ENCODE measurements at regions not wholly inside any gene's neighbourhood (a gene's known extent, or its start where the extent isn't known, plus 50 kb on each side); places are given as distances from the start of the nearest gene placed in this dataset.

DNA sequence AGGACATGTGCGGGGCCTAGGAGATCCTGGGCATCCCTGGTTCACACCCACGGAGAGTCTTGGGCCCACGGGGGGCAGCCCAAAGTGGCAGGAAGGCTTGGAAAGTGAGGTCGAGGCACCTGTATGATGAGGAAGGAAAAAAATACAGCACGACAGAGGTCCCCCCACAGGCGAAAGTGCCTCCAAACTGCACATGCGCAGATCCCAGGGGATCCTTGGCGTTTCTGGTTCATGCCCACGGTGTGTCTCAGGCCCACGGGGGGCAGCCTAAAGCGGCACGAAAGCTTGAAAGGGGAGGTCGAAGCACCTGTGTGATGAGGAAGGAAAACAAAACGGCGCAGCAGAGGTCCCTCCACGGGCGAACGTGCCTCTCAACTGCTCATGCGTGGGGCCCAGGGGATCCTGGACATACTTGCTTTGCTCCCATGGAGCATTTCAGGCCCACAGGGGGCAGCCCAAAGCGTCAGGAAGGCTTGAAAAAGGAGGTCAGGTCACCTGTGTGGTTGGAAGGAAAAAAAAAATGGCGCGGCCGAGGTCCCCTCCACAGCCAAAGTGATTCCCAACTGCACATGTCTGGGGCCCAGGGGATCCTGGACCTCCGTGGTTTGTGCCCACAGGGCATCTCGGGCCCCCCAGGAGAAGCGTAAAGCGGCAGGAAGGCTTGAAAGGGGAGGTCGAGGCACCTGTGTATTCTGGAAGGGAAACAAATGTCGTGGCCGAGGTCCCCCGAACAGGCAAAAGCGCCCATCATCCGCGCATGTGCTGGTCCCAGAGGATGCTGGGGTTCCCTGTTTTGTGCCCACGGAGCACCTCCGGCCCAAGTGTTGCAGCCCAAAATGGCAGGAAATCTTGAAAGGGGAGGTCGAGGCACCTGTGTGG, 582.6 kb downstream of the ALG10 start:
- H3K4me1 Mint-ChIP-seq (ENCODE audit: unreplicated experiment), result no peaks in the 10 kb centered on the region
- no peak overlapping the region for H3K27ac Mint-ChIP-seq (ENCODE audit: unreplicated experiment)
- no peak for DNase-seq (ENCODE audit: extremely low spot score, unreplicated experiment)
- no peaks in the 10 kb centered on the region for H3K27me3 Mint-ChIP-seq (ENCODE audit: unreplicated experiment)
- TF ChIP-seq, protein P1, sequence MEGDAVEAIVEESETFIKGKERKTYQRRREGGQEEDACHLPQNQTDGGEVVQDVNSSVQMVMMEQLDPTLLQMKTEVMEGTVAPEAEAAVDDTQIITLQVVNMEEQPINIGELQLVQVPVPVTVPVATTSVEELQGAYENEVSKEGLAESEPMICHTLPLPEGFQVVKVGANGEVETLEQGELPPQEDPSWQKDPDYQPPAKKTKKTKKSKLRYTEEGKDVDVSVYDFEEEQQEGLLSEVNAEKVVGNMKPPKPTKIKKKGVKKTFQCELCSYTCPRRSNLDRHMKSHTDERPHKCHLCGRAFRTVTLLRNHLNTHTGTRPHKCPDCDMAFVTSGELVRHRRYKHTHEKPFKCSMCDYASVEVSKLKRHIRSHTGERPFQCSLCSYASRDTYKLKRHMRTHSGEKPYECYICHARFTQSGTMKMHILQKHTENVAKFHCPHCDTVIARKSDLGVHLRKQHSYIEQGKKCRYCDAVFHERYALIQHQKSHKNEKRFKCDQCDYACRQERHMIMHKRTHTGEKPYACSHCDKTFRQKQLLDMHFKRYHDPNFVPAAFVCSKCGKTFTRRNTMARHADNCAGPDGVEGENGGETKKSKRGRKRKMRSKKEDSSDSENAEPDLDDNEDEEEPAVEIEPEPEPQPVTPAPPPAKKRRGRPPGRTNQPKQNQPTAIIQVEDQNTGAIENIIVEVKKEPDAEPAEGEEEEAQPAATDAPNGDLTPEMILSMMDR (IDR thresholded peaks at IDR 0.05), result no peak
- H3K36me3 Mint-ChIP-seq (ENCODE audit: unreplicated experiment), result no peaks in the 10 kb centered on the region
- H3K4me3 Mint-ChIP-seq (ENCODE audit: unreplicated experiment), result no peak overlapping the region
- H3K9me3 Mint-ChIP-seq (ENCODE audit: unreplicated experiment), result peaks cover 9% of the 10 kb centered on the region

DNA sequence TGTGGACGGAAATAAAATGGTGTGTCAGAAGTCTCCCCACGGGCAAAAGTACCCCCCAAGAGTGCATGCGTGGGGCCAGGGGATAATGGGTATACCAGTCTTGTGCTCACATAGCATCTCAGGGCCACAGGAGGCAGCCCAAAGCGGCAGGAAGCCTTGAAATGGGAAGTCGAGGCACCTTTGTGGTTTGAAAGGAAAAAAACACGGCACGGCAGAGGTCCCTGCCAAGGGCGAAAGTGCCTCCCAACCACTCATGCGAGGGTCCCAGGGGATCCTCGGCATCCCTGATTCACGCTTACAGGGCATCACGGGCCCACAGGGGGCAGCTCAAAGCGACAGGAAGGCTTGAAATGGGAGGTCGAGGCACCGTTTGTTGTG, 583.2 kb downstream of the ALG10 start:
- Mint-ChIP-seq H3K4me1 (ENCODE audit: unreplicated experiment) (no peaks in the 10 kb centered on the region), H3K9me3 (ENCODE audit: unreplicated experiment) (peaks cover 9% of the 10 kb centered on the region), H3K27me3 (ENCODE audit: unreplicated experiment) (no peaks in the 10 kb centered on the region), H3K4me3 (ENCODE audit: unreplicated experiment) (no peak overlapping the region), H3K36me3 (ENCODE audit: unreplicated experiment) (no peaks in the 10 kb centered on the region), H3K27ac (ENCODE audit: unreplicated experiment) (no peak overlapping the region)
- TF ChIP-seq, protein P1 (IDR thresholded peaks at IDR 0.05), result no peak
- no peak for DNase-seq (ENCODE audit: extremely low spot score, unreplicated experiment)

- no peaks in the 10 kb centered on the region for H3K36me3 Mint-ChIP-seq (ENCODE audit: unreplicated experiment)
- peaks cover 10% of the 10 kb centered on the region for H3K9me3 Mint-ChIP-seq (ENCODE audit: unreplicated experiment)
- no peaks in the 10 kb centered on the region for H3K4me1 Mint-ChIP-seq (ENCODE audit: unreplicated experiment)
- H3K4me3 Mint-ChIP-seq (ENCODE audit: unreplicated experiment), result no peak overlapping the region
- TF ChIP-seq, protein P1 (IDR thresholded peaks at IDR 0.05), result no peak
- no peaks in the 10 kb centered on the region for H3K27me3 Mint-ChIP-seq (ENCODE audit: unreplicated experiment)
- no peak overlapping the region for H3K27ac Mint-ChIP-seq (ENCODE audit: unreplicated experiment)
- DNase-seq (ENCODE audit: extremely low spot score, unreplicated experiment), result no peak
Observed at GRCh38 chr12:34605955-34606748, 583.9 kb downstream of the ALG10 start.

DNA sequence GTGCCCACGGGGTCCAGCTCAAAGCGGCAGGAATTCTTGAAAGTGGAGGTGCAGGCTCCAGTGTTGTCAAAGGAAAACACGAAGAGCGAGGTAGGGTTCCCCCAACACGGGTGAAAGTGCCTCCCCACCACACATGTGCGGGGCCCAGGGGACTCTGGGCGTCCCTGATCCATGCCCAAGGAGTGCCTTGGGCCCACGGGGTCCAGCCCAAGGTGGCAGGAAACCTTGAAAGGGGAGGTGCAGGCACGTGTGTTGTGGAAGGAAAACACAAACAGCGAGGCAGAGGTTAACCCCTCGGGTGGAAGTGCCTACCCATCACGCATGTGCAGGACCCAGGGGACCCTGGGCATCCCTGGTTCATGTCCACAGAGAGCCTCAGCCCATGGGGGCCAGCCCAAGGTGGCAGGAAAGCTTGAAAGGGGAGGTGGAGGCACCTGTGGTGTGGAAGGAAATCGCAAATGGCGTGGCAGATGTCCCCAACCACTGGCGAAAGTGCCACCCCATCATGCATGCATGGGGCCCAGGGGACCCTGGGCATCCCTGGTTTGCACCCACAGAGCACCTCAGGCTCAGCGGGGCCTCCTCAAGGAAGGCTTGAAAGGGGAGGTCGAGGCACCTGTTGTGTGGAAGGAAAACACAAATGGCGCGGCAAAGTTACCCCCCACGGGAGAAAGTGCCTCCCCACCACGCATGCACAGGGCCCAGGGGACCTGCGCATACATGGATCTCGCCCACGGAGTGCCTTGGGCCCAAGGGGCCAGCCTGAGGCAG, 584.6 kb downstream of the ALG10 start:
- no peak for DNase-seq (ENCODE audit: extremely low spot score, unreplicated experiment)
- no peaks in the 10 kb centered on the region for H3K27me3 Mint-ChIP-seq (ENCODE audit: unreplicated experiment)
- H3K4me1 Mint-ChIP-seq (ENCODE audit: unreplicated experiment), result no peaks in the 10 kb centered on the region

More for the DNA sequence above, 584.6 kb downstream of the ALG10 start:
- H3K36me3 Mint-ChIP-seq (ENCODE audit: unreplicated experiment), result no peaks in the 10 kb centered on the region
- no peak overlapping the region for H3K4me3 Mint-ChIP-seq (ENCODE audit: unreplicated experiment)
- TF ChIP-seq, protein P1 (IDR thresholded peaks at IDR 0.05), result no peak
- peaks cover 11% of the 10 kb centered on the region for H3K9me3 Mint-ChIP-seq (ENCODE audit: unreplicated experiment)
- H3K27ac Mint-ChIP-seq (ENCODE audit: unreplicated experiment), result no peak overlapping the region

Data from osteocyte (in vitro differentiated cells).